DND-41 (cell line): ENCODE measurements at regions not wholly inside any gene's neighbourhood (a gene's known extent, or its start where the extent isn't known, plus 50 kb on each side); places are given as distances from the start of the nearest gene placed in this dataset.
"Not testable (repeated sequence)": the region's sequence is repeated elsewhere in the genome, so short reads cannot be mapped to it uniquely, and the experiment has no call there.

ENCODE experiments used
- EZH2 ChIP-seq: IDR thresholded peaks from 3 replicates; pipeline ENCODE4 v1.6.1; 2012; ENCODE audit warnings: borderline replicate concordance, low read depth, mild to moderate bottlenecking, moderate library complexity, low read length, inconsistent platforms; ENCODE audit not compliant: severe bottlenecking
- TF ChIP-seq, protein P1 (sequence below): IDR thresholded peaks from 2 replicates; pipeline ENCODE4 v1.5.1; 2012; ENCODE audit warnings: borderline replicate concordance, low read length, moderate library complexity, mild to moderate bottlenecking; ENCODE audit not compliant: poor library complexity, severe bottlenecking; ENCODE audit errors: extremely low read depth

- TF ChIP-seq, protein P1, sequence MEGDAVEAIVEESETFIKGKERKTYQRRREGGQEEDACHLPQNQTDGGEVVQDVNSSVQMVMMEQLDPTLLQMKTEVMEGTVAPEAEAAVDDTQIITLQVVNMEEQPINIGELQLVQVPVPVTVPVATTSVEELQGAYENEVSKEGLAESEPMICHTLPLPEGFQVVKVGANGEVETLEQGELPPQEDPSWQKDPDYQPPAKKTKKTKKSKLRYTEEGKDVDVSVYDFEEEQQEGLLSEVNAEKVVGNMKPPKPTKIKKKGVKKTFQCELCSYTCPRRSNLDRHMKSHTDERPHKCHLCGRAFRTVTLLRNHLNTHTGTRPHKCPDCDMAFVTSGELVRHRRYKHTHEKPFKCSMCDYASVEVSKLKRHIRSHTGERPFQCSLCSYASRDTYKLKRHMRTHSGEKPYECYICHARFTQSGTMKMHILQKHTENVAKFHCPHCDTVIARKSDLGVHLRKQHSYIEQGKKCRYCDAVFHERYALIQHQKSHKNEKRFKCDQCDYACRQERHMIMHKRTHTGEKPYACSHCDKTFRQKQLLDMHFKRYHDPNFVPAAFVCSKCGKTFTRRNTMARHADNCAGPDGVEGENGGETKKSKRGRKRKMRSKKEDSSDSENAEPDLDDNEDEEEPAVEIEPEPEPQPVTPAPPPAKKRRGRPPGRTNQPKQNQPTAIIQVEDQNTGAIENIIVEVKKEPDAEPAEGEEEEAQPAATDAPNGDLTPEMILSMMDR = not testable (repeated sequence)
- TF ChIP-seq EZH2 = not testable (repeated sequence)
These were observed 1544.9 kb upstream of the USP9Y start for GRCh38 chrY:11156100-11156499.
